GM23248 (cell line): ENCODE measurements at regions not wholly inside any gene's neighbourhood (a gene's known extent, or its start where the extent isn't known, plus 50 kb on each side); places are given as distances from the start of the nearest gene placed in this dataset.

Experiments
- DNase-seq: peaks from one replicate; pipeline ENCODE4 v3.0.0-alpha.2; 2015
- H2AFZ ChIP-seq: fragments of 200-600 bp; sonication (generic); 2 replicates; pipeline ENCODE4 v1.6.1; 2016; ENCODE audit warnings: antibody characterized with exemption
- H3F3A ChIP-seq: fragments of 200-600 bp; sonication (generic); 2 replicates; pipeline ENCODE4 v1.6.1; 2016; ENCODE audit warnings: mild to moderate bottlenecking, antibody characterized with exemption, mixed run types; ENCODE audit not compliant: insufficient read depth
- H3K27ac ChIP-seq: fragments of 200-600 bp; sonication (generic); 2 replicates; pipeline ENCODE4 v1.5.1; 2016; ENCODE audit warnings: mild to moderate bottlenecking
- H3K27me3 ChIP-seq: fragments of 200-600 bp; sonication (generic); replicated peaks from 2 replicates; pipeline ENCODE4 v1.6.1; 2016; ENCODE audit warnings: mild to moderate bottlenecking; ENCODE audit not compliant: insufficient read depth
- H3K36me3 ChIP-seq: fragments of 200-600 bp; sonication (generic); 2 replicates; pipeline ENCODE4 v1.6.1; 2016; ENCODE audit warnings: low read depth, mild to moderate bottlenecking
- H3K4me1 ChIP-seq: fragments of 200-600 bp; sonication (generic); 2 replicates; pipeline ENCODE4 v1.6.1; 2016; ENCODE audit warnings: mild to moderate bottlenecking; ENCODE audit not compliant: insufficient read depth
- H3K4me2 ChIP-seq: fragments of 200-600 bp; sonication (generic); one replicate; pipeline ENCODE4 v1.6.1; 2016; ENCODE audit warnings: mild to moderate bottlenecking; ENCODE audit not compliant: unreplicated experiment
- H3K4me3 ChIP-seq: fragments of 200-600 bp; sonication (generic); 2 replicates; pipeline ENCODE4 v1.5.1; 2016; ENCODE audit warnings: mild to moderate bottlenecking
- H3K79me2 ChIP-seq: fragments of 200-600 bp; sonication (generic); 2 replicates; pipeline ENCODE4 v1.6.1; 2016; ENCODE audit warnings: mild to moderate bottlenecking; ENCODE audit not compliant: insufficient read depth
- H3K9ac ChIP-seq: fragments of 200-600 bp; sonication (generic); 2 replicates; pipeline ENCODE4 v1.6.1; 2016; ENCODE audit warnings: mild to moderate bottlenecking
- H3K9me2 ChIP-seq: fragments of 200-600 bp; sonication (generic); 2 replicates; pipeline ENCODE4 v1.6.1; 2016; ENCODE audit warnings: mixed run types, mild to moderate bottlenecking, moderate library complexity; ENCODE audit not compliant: insufficient read depth
- H3K9me3 ChIP-seq: fragments of 200-600 bp; sonication (generic); one replicate; pipeline ENCODE4 v1.6.1; 2017; ENCODE audit warnings: low read depth
- H4K20me1 ChIP-seq: fragments of 200-600 bp; sonication (generic); 2 replicates; pipeline ENCODE4 v1.6.0; 2016; ENCODE audit not compliant: insufficient read depth
- EZH2 ChIP-seq: fragments of 200-600 bp; sonication (generic); IDR thresholded peaks from 2 replicates; pipeline ENCODE4 v1.6.1; 2018; ENCODE audit warnings: antibody characterized with exemption, mild to moderate bottlenecking; ENCODE audit not compliant: insufficient read depth, poor library complexity, severe bottlenecking
- EZH2phosphoT487 ChIP-seq: fragments of 200-600 bp; sonication (generic); IDR thresholded peaks from 2 replicates; pipeline ENCODE4 v1.6.1; 2018; ENCODE audit warnings: antibody characterized with exemption, moderate library complexity, mild to moderate bottlenecking, low read depth; ENCODE audit not compliant: insufficient read depth
- WGBS, 2 experiments: methylation state at CpG; one replicate each; pipeline ENCODE4 v1.1.6; 2015 to 2017; ENCODE audit warnings: low lambda C conversion rate in 2 of 2, low coverage in 1 of 2; ENCODE audit errors: missing lambda C conversion rate in 2 of 2; 5-methylcytosine and 5-hydroxymethylcytosine counted together
- in situ Hi-C: fragments of 300-500 bp; cut with MboI; formaldehyde crosslinking; loops from 2 replicates; pipeline ENCODE4 v1.15.0; 2020

DNA sequence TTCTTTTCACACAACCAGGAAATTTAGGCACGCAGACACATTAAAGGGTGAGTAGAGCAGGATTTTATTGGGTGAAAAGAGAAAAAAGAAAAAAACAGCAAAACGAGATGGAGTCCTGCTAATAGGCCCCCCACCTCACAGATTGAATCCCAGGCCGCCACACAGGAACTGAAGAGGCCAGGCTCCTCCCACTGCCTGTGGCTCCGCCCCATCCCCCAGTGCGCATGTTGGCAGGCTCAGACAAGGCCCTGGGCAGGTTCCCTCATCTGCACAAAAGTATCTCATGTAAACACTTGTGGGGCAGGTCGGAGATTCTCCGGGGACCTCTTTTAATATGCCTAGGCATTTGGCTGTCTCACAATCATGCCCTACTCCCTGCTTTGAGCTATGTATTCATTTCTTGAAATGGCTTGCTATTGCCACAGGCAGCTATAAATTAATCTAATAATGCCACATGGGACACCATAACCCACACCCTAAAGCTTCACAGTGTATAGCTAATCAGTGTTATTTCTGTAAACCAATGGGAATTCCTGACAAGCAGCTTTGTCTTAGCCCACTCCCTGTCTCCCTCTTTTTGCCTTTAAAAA is 76.2 kb upstream of the KIF5B start:
- Histone ChIP-seq H3K9ac (no peak overlapping the region), H3K79me2 (no peaks in the 10 kb centered on the region), H3F3A (no peaks in the 10 kb centered on the region), H3K4me3 (no peak overlapping the region), H3K27ac (no peak overlapping the region), H2AFZ (no peak overlapping the region), H3K36me3 (no peaks in the 10 kb centered on the region), H3K9me3 (no peaks in the 10 kb centered on the region), H3K4me1 (no peaks in the 10 kb centered on the region), H4K20me1 (no peaks in the 10 kb centered on the region), H3K4me2 (no peak overlapping the region), H3K9me2 (no peaks in the 10 kb centered on the region), H3K27me3 (no peaks in the 10 kb centered on the region)
- no peak for DNase-seq
- 77% methylated on average over 7 of the region's 7 CpGs for WGBS, 2 experiments
- TF ChIP-seq EZH2phosphoT487 = no peak
- no peak for TF ChIP-seq EZH2
- in situ Hi-C loops = no loop called here

DNA sequence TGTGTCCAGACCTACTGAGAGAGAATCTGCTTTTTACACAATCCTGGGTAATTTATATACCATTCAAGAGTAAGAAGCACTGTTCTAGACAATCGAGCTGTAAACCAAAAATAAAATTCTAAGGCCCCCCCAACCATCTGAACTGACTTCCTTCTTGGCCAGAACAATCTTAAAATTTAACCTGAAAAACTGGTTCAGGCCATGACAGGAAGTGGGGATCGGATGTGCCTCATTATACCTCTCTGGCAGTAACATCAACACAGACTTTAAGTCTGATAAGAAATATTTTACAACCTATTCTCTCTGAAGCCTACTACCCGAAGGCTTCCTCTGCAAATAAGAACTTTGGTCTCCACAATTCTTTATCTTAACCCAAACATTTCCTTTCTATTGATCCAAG is 75.2 kb upstream of the KIF5B start:
- TF ChIP-seq EZH2 (no peak), EZH2phosphoT487 (no peak)
- Histone ChIP-seq H3K9me3 (no peaks in the 10 kb centered on the region), H4K20me1 (no peaks in the 10 kb centered on the region), H3K4me2 (no peak overlapping the region), H3K79me2 (no peaks in the 10 kb centered on the region), H3K27ac (no peak overlapping the region), H3K4me1 (no peaks in the 10 kb centered on the region), H3K36me3 (no peaks in the 10 kb centered on the region), H3K9me2 (no peaks in the 10 kb centered on the region), H2AFZ (no peak overlapping the region), H3K9ac (no peak overlapping the region), H3K27me3 (no peaks in the 10 kb centered on the region), H3K4me3 (no peak overlapping the region), H3F3A (no peaks in the 10 kb centered on the region)
- in situ Hi-C loops = no loop called here
- 66 to 69% methylated on average over 3 of the region's 3 CpGs for WGBS, 2 experiments
- no peak for DNase-seq

DNA sequence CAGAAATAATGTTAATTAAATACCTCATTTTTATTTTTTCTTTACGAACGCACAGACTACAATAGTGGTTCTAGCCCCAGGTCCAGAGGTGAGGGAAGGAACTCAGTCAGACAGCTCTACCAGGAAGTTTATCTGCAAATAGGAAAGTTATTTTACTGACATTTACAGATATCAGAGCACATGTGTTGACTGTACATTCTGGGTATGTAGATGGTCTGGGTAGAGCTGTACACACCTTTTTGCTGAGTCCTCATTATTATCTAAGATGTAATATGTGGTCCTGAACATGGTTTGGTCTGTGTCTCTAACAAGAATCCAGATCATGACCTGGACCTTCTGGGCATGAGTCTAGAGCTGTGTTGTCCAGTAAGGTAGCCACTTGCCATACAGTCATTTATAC is 74.6 kb upstream of the KIF5B start:
- in situ Hi-C loops = no loop called here
- Histone ChIP-seq H3K9me2 (no peaks in the 10 kb centered on the region), H2AFZ (no peak overlapping the region)

DNA sequence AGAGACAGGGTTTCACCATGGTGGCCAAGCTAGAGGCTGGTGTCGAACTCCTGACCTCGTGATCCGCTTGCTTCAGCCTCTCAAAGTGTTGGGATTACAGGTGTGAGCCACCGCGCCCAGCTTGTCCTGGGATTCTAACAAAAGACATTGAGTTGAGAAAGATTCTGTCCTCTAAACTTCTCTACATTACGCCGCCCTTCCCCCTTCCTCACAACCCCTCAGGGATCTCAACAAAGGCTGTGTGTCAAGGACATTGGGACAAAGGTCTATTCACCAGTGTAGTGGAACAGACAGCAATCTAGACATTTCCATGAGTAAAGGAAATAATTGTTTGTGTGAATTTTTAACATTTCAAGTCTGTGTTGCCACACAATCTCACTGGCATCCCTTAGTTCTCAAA is 68.8 kb upstream of the KIF5B start:
- H3K4me1 ChIP-seq = no peaks in the 10 kb centered on the region
- no peak overlapping the region for H3K4me2 ChIP-seq
- no peaks in the 10 kb centered on the region for H3K36me3 ChIP-seq
- H3F3A ChIP-seq = no peaks in the 10 kb centered on the region
- no peak for DNase-seq
- H3K4me3 ChIP-seq = no peak overlapping the region
- H3K79me2 ChIP-seq = no peaks in the 10 kb centered on the region
- no peak overlapping the region for H2AFZ ChIP-seq
- no peaks in the 10 kb centered on the region for H3K9me2 ChIP-seq
- TF ChIP-seq EZH2phosphoT487 (no peak), EZH2 (no peak)
- no peak overlapping the region for H3K27ac ChIP-seq
- 67 to 70% methylated on average over 7 of the region's 7 CpGs for WGBS, 2 experiments
- H3K9me3 ChIP-seq = no peaks in the 10 kb centered on the region
- in situ Hi-C loops = no loop called here
- H3K27me3 ChIP-seq = no peaks in the 10 kb centered on the region
- no peaks in the 10 kb centered on the region for H4K20me1 ChIP-seq
- H3K9ac ChIP-seq = no peak overlapping the region

More for the DNA sequence above, 74.6 kb upstream of the KIF5B start:
- Histone ChIP-seq H3K4me1 (no peaks in the 10 kb centered on the region), H3K9me3 (no peaks in the 10 kb centered on the region), H3K4me2 (no peak overlapping the region), H3K9ac (no peak overlapping the region), H3K27ac (no peak overlapping the region), H3K79me2 (no peaks in the 10 kb centered on the region), H3K4me3 (no peak overlapping the region), H3K36me3 (no peaks in the 10 kb centered on the region), H3F3A (no peaks in the 10 kb centered on the region), H3K27me3 (no peaks in the 10 kb centered on the region), H4K20me1 (no peaks in the 10 kb centered on the region)
- no peak for DNase-seq
- 96 to 100% methylated on average over 2 of the region's 2 CpGs for WGBS, 2 experiments
- TF ChIP-seq EZH2 (no peak), EZH2phosphoT487 (no peak)

DNA sequence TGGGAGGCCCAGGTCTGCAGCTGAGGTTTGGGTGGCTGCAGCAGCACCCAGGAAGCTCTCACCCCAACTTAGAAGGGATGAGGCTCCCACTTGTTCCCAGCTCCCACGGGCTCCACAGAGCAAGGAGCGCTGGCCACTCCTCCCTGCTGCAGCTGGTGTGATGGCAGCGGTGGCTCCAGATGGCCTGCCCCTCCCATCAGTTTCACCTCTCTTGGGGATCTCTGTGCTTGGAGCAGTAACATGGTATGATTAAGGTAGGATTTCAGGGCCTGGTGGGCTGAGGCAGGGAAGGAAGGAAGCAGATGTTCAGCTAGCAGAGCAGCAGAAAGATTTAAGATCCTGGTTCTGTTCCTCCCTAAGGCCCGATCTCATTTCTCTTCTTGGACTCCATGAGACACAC is 66.8 kb upstream of the KIF5B start:
- Histone ChIP-seq H3F3A (no peaks in the 10 kb centered on the region), H3K79me2 (no peaks in the 10 kb centered on the region), H3K9me3 (no peaks in the 10 kb centered on the region), H3K27me3 (no peaks in the 10 kb centered on the region), H4K20me1 (no peaks in the 10 kb centered on the region), H3K4me2 (no peak overlapping the region), H3K9me2 (no peaks in the 10 kb centered on the region), H3K4me3 (no peak overlapping the region), H3K27ac (no peak overlapping the region), H2AFZ (no peak overlapping the region), H3K4me1 (no peaks in the 10 kb centered on the region), H3K9ac (no peak overlapping the region), H3K36me3 (no peaks in the 10 kb centered on the region)
- no peak for DNase-seq
- TF ChIP-seq EZH2 (no peak), EZH2phosphoT487 (no peak)
- in situ Hi-C loops = no loop called here
- 75 to 83% methylated on average over 4 of the region's 4 CpGs for WGBS, 2 experiments
